ENCODE measurements at regions not wholly inside any gene's neighbourhood (a gene's known extent, or its start where the extent isn't known, plus 50 kb on each side); places are given as distances from the start of the nearest gene placed in this dataset.
A peak's percentile ranks its signal among the peaks of the same experiment; 100 is the strongest.

DNA sequence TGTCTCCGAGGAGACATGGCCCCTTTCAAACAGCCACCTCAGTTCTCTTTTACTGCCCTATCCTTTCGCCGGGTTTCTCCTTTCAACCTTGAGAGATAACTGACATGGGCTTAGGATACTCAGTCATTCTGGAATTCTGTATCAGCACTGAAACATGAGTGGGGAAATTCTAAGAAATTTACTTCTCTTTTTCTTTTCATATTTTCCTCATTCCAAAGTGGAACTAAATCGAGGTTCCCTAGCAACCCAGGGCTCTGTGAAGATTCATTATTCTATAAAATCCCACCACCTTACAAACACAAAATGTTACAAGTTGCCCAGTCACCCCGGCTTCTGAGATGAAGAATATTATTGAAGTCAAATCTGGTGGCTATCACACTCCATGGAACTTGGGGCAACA lies 319.2 kb downstream of the ENC1 start:
- Mint-ChIP-seq H3K27ac (no peak overlapping the region), H3K9me3 (no peaks in the 10 kb centered on the region), H3K36me3 (ENCODE audit: low read depth) (no peaks in the 10 kb centered on the region), H3K4me1 (ENCODE audit: low read depth) (no peaks in the 10 kb centered on the region), H3K27me3 (ENCODE audit: low read depth) (peaks cover 4% of the 10 kb centered on the region), H3K4me3 (no peak overlapping the region)
- no peak for DNase-seq (ENCODE audit: low spot score)

DNA sequence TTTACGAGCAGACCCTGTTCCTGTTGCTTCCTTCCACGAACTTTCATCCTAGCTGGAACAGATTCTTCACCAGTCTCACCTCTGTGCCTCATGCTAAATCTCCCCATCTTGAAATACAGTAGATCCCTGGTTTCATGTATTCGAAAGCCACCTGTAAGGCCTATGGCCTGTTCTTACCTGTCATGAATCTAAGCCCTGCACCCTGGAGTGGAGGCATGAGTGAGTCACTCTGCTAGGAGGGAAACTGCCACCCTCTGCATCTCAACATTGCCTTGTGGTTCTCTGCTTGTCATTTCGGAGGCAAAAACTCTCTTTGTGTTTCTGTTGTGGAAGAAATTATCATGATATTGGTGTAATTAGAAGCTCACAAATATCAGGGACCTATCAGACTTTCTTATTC lies 320.0 kb downstream of the ENC1 start:
- H3K4me1 Mint-ChIP-seq (ENCODE audit: low read depth): no peaks in the 10 kb centered on the region

DNA sequence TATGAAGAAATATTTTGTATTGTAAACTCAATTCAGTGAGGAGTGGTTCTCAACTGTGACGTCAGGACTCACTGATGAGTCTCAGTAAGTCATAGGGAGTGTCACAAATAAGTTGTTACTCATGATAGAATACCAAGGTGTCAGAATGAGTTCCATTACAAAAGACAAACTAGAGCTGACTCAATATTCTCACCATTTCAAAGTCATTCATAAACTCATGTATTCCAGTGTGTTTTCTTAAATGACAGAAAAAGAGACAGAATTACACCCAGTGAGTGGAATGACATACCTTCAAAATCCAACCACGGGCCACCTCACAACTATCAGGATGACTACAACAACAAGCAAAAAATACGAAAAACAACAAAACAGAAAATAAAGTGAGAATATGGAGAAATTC lies 321.5 kb downstream of the ENC1 start:
- Mint-ChIP-seq H3K4me3 (no peak overlapping the region), H3K36me3 (ENCODE audit: low read depth) (no peaks in the 10 kb centered on the region), H3K27ac (no peak overlapping the region), H3K4me1 (ENCODE audit: low read depth) (no peaks in the 10 kb centered on the region), H3K27me3 (ENCODE audit: low read depth) (peaks cover 6% of the 10 kb centered on the region), H3K9me3 (no peaks in the 10 kb centered on the region)
- DNase-seq (ENCODE audit: low spot score): peak; percentile 15

More for the DNA sequence above, 320.0 kb downstream of the ENC1 start:
- H3K9me3 Mint-ChIP-seq: no peaks in the 10 kb centered on the region
- H3K27ac Mint-ChIP-seq: no peak overlapping the region
- DNase-seq (ENCODE audit: low spot score): no peak
- no peaks in the 10 kb centered on the region for H3K36me3 Mint-ChIP-seq (ENCODE audit: low read depth)
- no peak overlapping the region for H3K4me3 Mint-ChIP-seq
- H3K27me3 Mint-ChIP-seq (ENCODE audit: low read depth): peaks cover 4% of the 10 kb centered on the region

GRCh38 chr5:74316064-74316603 lies 324.4 kb downstream of the ENC1 start:
- no peaks in the 10 kb centered on the region for H3K9me3 Mint-ChIP-seq
- no peak overlapping the region for H3K27ac Mint-ChIP-seq
- no peak overlapping the region for H3K4me3 Mint-ChIP-seq
- DNase-seq (ENCODE audit: low spot score): peak; percentile 29
- H3K4me1 Mint-ChIP-seq (ENCODE audit: low read depth): no peaks in the 10 kb centered on the region
- no peaks in the 10 kb centered on the region for H3K36me3 Mint-ChIP-seq (ENCODE audit: low read depth)
- H3K27me3 Mint-ChIP-seq (ENCODE audit: low read depth): peaks cover 10% of the 10 kb centered on the region

GRCh38 chr5:74314906-74315305 lies 325.6 kb downstream of the ENC1 start:
- no peaks in the 10 kb centered on the region for H3K9me3 Mint-ChIP-seq
- H3K4me3 Mint-ChIP-seq: no peak overlapping the region
- H3K4me1 Mint-ChIP-seq (ENCODE audit: low read depth): no peaks in the 10 kb centered on the region
- H3K27me3 Mint-ChIP-seq (ENCODE audit: low read depth): peaks cover 13% of the 10 kb centered on the region
- no peaks in the 10 kb centered on the region for H3K36me3 Mint-ChIP-seq (ENCODE audit: low read depth)
- DNase-seq (ENCODE audit: low spot score): no peak
- H3K27ac Mint-ChIP-seq: no peak overlapping the region

DNA sequence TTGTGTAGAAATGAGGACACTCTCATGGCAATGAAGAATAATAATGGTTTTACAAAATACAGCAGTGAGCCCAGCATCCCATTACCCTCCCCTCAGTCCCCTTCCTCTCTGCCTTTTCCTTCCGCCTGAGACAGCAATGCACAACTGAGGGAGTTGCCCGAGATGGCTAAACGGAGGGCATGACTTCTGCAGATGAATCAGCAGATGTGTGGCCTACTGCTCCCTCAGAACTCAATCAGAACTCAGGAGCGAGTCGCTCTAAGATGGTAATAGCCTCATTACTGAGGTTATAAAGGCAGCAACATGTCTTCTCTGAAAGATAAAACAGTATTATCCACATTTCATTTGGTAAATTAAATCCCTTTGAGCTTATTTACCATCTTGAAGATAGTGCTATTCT lies 326.6 kb downstream of the ENC1 start:
- no peaks in the 10 kb centered on the region for H3K36me3 Mint-ChIP-seq (ENCODE audit: low read depth)
- H3K27ac Mint-ChIP-seq: no peak overlapping the region
- peaks cover 17% of the 10 kb centered on the region for H3K27me3 Mint-ChIP-seq (ENCODE audit: low read depth)
- no peaks in the 10 kb centered on the region for H3K9me3 Mint-ChIP-seq
- H3K4me1 Mint-ChIP-seq (ENCODE audit: low read depth): no peaks in the 10 kb centered on the region
- no peak for DNase-seq (ENCODE audit: low spot score)
- no peak overlapping the region for H3K4me3 Mint-ChIP-seq

- Mint-ChIP-seq H3K4me1 (ENCODE audit: low read depth) (no peaks in the 10 kb centered on the region), H3K27me3 (ENCODE audit: low read depth) (peaks cover 17% of the 10 kb centered on the region), H3K27ac (no peak overlapping the region), H3K9me3 (no peaks in the 10 kb centered on the region), H3K36me3 (ENCODE audit: low read depth) (no peaks in the 10 kb centered on the region), H3K4me3 (no peak overlapping the region)
- DNase-seq (ENCODE audit: low spot score): no peak
These were observed 327.8 kb downstream of the ENC1 start for GRCh38 chr5:74312746-74313145.

DNA sequence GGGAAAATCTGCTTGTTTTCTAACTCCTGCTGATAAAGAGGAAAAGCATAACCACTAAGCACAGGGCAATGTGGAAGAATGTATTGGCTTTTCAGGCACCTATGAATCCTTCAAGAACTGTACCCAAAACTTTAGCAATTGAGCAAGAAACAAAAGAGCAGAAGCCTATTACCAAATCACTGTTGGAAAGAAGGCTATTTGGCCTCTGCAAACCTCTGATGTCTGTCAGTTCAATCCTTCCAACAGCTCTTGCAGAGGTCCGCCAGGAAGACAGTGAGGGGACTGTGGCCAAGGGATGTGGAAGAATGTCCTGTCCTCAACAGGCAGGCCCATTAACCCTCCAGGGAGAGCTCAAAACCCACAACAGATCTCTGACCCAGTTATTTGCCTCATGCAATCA lies 328.6 kb downstream of the ENC1 start:
- DNase-seq (ENCODE audit: low spot score): no peak
- Mint-ChIP-seq H3K27me3 (ENCODE audit: low read depth) (peaks cover 17% of the 10 kb centered on the region), H3K4me1 (ENCODE audit: low read depth) (no peaks in the 10 kb centered on the region), H3K36me3 (ENCODE audit: low read depth) (no peaks in the 10 kb centered on the region), H3K27ac (no peak overlapping the region), H3K4me3 (no peak overlapping the region), H3K9me3 (no peaks in the 10 kb centered on the region)

DNA sequence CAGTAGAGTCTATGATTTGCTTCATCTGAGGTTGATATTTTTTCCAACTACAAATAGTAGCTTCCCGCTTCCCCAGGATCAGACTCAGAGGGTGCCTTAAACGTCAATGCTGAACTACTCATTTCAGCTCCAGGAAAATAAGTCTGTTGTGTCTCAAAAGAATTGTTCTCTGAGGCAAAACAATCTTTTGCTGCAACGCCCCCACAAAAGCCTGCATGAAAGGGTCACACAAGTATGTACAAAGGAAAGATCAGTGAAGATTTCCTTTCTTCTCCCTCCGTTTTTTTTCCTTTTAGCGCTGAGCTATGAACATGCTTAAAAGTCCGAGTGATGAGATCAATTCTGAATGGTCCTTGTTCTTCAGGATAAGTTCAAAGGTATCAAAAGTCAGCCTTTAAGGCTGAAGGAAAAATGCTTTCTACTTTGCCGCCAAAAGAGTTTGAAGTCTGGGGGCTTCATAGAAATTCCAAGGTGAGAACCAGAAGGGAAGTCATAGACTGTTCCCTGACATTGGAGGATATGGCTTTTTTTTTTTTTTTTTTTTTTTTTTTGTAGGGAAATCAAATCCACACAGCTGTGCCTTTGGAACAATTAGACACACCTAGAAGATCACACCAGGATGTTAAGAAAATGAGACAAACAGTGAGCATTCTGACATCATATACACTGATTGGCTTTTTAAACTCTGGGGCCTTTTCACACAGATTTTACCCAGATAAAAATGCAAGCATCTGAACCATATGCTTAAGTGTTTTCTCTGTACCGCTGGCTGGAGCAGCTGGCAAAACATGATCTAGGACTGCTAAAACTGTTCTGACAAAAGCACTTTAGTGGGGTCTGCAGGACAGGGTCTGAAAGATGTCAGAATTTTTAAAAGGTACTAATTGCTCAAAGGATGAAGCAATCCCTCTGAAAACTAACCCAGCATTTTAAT lies 329.3 kb downstream of the ENC1 start:
- H3K4me3 Mint-ChIP-seq: no peak overlapping the region
- no peak for DNase-seq (ENCODE audit: low spot score)
- no peaks in the 10 kb centered on the region for H3K4me1 Mint-ChIP-seq (ENCODE audit: low read depth)

GRCh38 chr5:74310386-74310785 lies 330.1 kb downstream of the ENC1 start:
- Mint-ChIP-seq H3K9me3 (no peaks in the 10 kb centered on the region), H3K27me3 (ENCODE audit: low read depth) (peaks cover 17% of the 10 kb centered on the region), H3K4me3 (no peak overlapping the region), H3K27ac (no peak overlapping the region), H3K36me3 (ENCODE audit: low read depth) (no peaks in the 10 kb centered on the region), H3K4me1 (ENCODE audit: low read depth) (no peaks in the 10 kb centered on the region)
- DNase-seq (ENCODE audit: low spot score): no peak

More for the DNA sequence above, 329.3 kb downstream of the ENC1 start:
- H3K36me3 Mint-ChIP-seq (ENCODE audit: low read depth): no peaks in the 10 kb centered on the region
- H3K27ac Mint-ChIP-seq: no peak overlapping the region
- no peaks in the 10 kb centered on the region for H3K9me3 Mint-ChIP-seq
- H3K27me3 Mint-ChIP-seq (ENCODE audit: low read depth): peaks cover 17% of the 10 kb centered on the region

GRCh38 chr5:74309050-74309449 lies 331.5 kb downstream of the ENC1 start:
- H3K9me3 Mint-ChIP-seq: no peaks in the 10 kb centered on the region
- H3K4me3 Mint-ChIP-seq: no peak overlapping the region
- H3K27me3 Mint-ChIP-seq (ENCODE audit: low read depth): peaks cover 16% of the 10 kb centered on the region
- H3K27ac Mint-ChIP-seq: no peak overlapping the region
- H3K4me1 Mint-ChIP-seq (ENCODE audit: low read depth): no peaks in the 10 kb centered on the region
- no peaks in the 10 kb centered on the region for H3K36me3 Mint-ChIP-seq (ENCODE audit: low read depth)
- no peak for DNase-seq (ENCODE audit: low spot score)

- peaks cover 8% of the 10 kb centered on the region for H3K27me3 Mint-ChIP-seq (ENCODE audit: low read depth)
- no peak overlapping the region for H3K27ac Mint-ChIP-seq
- H3K9me3 Mint-ChIP-seq: no peaks in the 10 kb centered on the region
- H3K36me3 Mint-ChIP-seq (ENCODE audit: low read depth): no peaks in the 10 kb centered on the region
- no peak for DNase-seq (ENCODE audit: low spot score)
- no peak overlapping the region for H3K4me3 Mint-ChIP-seq
- H3K4me1 Mint-ChIP-seq (ENCODE audit: low read depth): no peaks in the 10 kb centered on the region
These were observed 333.7 kb downstream of the ENC1 start for GRCh38 chr5:74306845-74307244.

GRCh38 chr5:74304536-74304935 lies 336.0 kb downstream of the ENC1 start:
- no peaks in the 10 kb centered on the region for H3K36me3 Mint-ChIP-seq (ENCODE audit: low read depth)
- DNase-seq (ENCODE audit: low spot score): no peak
- H3K27ac Mint-ChIP-seq: no peak overlapping the region
- no peaks in the 10 kb centered on the region for H3K9me3 Mint-ChIP-seq
- peaks cover 7% of the 10 kb centered on the region for H3K27me3 Mint-ChIP-seq (ENCODE audit: low read depth)
- H3K4me3 Mint-ChIP-seq: no peak overlapping the region
- H3K4me1 Mint-ChIP-seq (ENCODE audit: low read depth): no peaks in the 10 kb centered on the region

DNA sequence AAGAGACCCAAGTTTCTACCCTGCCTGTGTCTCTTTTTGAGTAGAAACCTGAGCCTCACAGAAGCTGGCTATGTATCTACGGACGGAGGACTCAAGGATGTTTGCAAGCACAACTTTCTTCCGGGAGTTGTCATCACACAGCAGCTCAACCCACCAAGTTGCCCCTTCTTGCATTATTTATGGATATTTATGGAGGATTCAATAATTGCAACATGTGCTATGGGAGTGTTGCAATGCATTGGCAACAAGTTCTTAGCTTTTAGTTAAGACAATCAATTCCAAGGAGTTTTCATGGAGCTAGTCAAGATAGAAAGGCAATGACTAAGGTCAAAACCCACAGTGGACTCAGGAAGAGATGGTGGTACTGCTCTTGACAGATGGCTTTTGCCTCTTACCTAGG lies 336.9 kb downstream of the ENC1 start:
- no peak for DNase-seq (ENCODE audit: low spot score)
- H3K4me3 Mint-ChIP-seq: no peak overlapping the region
- H3K27ac Mint-ChIP-seq: no peak overlapping the region
- H3K27me3 Mint-ChIP-seq (ENCODE audit: low read depth): peaks cover 6% of the 10 kb centered on the region
- H3K9me3 Mint-ChIP-seq: no peaks in the 10 kb centered on the region
- H3K36me3 Mint-ChIP-seq (ENCODE audit: low read depth): no peaks in the 10 kb centered on the region
- H3K4me1 Mint-ChIP-seq (ENCODE audit: low read depth): no peaks in the 10 kb centered on the region

Measured in T-helper 2 cell treated with Interferon-gamma antibody and Interleukin-4, amounts not matched to agents 5 μg/mL and 100 μg/mL, for 36 hours (primary cell).